Breast epithelium (tissue), 3 donors: ENCODE measurements at regions not wholly inside any gene's neighbourhood (a gene's known extent, or its start where the extent isn't known, plus 50 kb on each side); places are given as distances from the start of the nearest gene placed in this dataset.

ENCODE experiments used
- POLR2A ChIP-seq: fragments of 450-650 bp; IDR thresholded peaks from one replicate; pipeline ENCODE4 v1.6.1; 2016; ENCODE audit warnings: antibody characterized with exemption, mild to moderate bottlenecking, moderate library complexity
- POLR2AphosphoS5 ChIP-seq, 3 donors: sonication (generic); formaldehyde crosslinking; IDR thresholded peaks; one replicate each; pipeline ENCODE4 v1.6.1; 2017; ENCODE audit warnings: antibody characterized with exemption in 3 of 3
- TF ChIP-seq, protein P1 (sequence below), 3 donors: fragments of 450-650 bp; IDR thresholded peaks; one replicate each; pipeline ENCODE4 v1.5.1; 2016 to 2017; ENCODE audit warnings: antibody characterized with exemption in 3 of 3, mild to moderate bottlenecking in 3 of 3, moderate library complexity in 3 of 3

DNA sequence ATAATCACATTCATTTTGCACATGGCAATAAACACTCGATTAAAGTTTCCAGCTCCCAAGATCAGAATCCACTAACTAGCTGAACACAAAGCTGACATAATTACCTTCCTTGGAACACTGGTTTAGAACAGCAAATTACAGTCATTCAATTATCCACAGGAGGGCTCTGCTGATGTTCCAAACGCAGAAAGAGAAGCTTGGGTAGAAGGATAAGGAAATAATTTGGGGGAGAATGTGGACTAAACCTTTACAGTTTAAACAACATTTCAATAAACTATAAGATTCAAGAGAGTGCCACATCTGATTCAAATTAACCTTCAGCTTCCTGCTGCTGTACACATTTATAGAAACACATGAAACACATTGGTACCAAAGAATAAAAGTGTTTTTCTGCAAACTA, 67.8 kb upstream of the ARL4C start:
- TF ChIP-seq, protein P1, sequence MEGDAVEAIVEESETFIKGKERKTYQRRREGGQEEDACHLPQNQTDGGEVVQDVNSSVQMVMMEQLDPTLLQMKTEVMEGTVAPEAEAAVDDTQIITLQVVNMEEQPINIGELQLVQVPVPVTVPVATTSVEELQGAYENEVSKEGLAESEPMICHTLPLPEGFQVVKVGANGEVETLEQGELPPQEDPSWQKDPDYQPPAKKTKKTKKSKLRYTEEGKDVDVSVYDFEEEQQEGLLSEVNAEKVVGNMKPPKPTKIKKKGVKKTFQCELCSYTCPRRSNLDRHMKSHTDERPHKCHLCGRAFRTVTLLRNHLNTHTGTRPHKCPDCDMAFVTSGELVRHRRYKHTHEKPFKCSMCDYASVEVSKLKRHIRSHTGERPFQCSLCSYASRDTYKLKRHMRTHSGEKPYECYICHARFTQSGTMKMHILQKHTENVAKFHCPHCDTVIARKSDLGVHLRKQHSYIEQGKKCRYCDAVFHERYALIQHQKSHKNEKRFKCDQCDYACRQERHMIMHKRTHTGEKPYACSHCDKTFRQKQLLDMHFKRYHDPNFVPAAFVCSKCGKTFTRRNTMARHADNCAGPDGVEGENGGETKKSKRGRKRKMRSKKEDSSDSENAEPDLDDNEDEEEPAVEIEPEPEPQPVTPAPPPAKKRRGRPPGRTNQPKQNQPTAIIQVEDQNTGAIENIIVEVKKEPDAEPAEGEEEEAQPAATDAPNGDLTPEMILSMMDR (IDR thresholded peaks at IDR 0.05): no peak
- TF ChIP-seq POLR2A (no peak), POLR2AphosphoS5 (IDR thresholded peaks at IDR 0.05) (no peak)
